ENCODE measurements at regions not wholly inside any gene's neighbourhood (a gene's known extent, or its start where the extent isn't known, plus 50 kb on each side); places are given as distances from the start of the nearest gene placed in this dataset.

- H3K4me1 ChIP-seq (ENCODE audit: insufficient read depth): 0 out of 2 replicates have a peak, but pooled peaks cover 4% of the 10 kb centered on the region
- Mint-ChIP-seq H3K9me3 (no peaks in the 10 kb centered on the region), H3K36me3 (ENCODE audit: low read depth) (no peaks in the 10 kb centered on the region), H3K27ac (no peak overlapping the region), H3K4me1 (no peaks in the 10 kb centered on the region; the same call in 2 of the 3 replicates), H3K4me3 (no peak overlapping the region), H3K27me3 (ENCODE audit: insufficient read depth, low read depth, poor library complexity) (no peaks in the 10 kb centered on the region)
- H3K27me3 ChIP-seq (ENCODE audit: insufficient read depth): no peaks in the 10 kb centered on the region
- DNase-seq (ENCODE audit: low spot score) (no peak), ATAC-seq (no peak)
- no peaks in the 10 kb centered on the region for H4K20me1 ChIP-seq (replicated peaks; ENCODE audit: insufficient read depth)
- H3K9me2 ChIP-seq (ENCODE audit: insufficient read depth): 0 out of 2 replicates have a peak, but pooled peaks cover 5% of the 10 kb centered on the region
- H3K36me3 ChIP-seq (ENCODE audit: insufficient read depth): no peaks in the 10 kb centered on the region
- no peak overlapping the region for H3K4me3 ChIP-seq
- no peak overlapping the region for H3K4me2 ChIP-seq
- H2AFZ ChIP-seq: no peak overlapping the region
- H3K27ac ChIP-seq (ENCODE audit: low read depth): no peak overlapping the region
- H3K79me2 ChIP-seq (replicated peaks; ENCODE audit: insufficient read depth): no peaks in the 10 kb centered on the region
- TF ChIP-seq ETS1 (IDR thresholded peaks at IDR 0.05) (no peak), EZH2phosphoT487 (IDR thresholded peaks at IDR 0.05; ENCODE audit: unreplicated experiment) (no peak), EZH2 (IDR thresholded peaks at IDR 0.05; ENCODE audit: low read depth, unreplicated experiment) (no peak), CREB1 (CRISPR knock-in tag; IDR thresholded peaks at IDR 0.05; ENCODE audit: low read depth) (no peak), JUNB (IDR thresholded peaks at IDR 0.05; ENCODE audit: unreplicated experiment) (no peak), STAT1 (IDR thresholded peaks at IDR 0.05; ENCODE audit: unreplicated experiment) (no peak), POLR2AphosphoS5 (IDR thresholded peaks at IDR 0.05; ENCODE audit: low read depth) (no peak), ZNF462 (CRISPR knock-in tag; IDR thresholded peaks at IDR 0.05) (no peak), CTCF (conservative IDR thresholded peaks at IDR 0.05; ENCODE audit: low read depth in 2 of 2) (no peak), ZNF114 (CRISPR knock-in tag; IDR thresholded peaks at IDR 0.05) (no peak), REST (IDR thresholded peaks at IDR 0.05; ENCODE audit: unreplicated experiment) (no peak), NANOG (IDR thresholded peaks at IDR 0.05; ENCODE audit: borderline replicate concordance) (no peak), ZNF331 (CRISPR knock-in tag; IDR thresholded peaks at IDR 0.05; ENCODE audit: low read depth) (no peak)
- H3F3A ChIP-seq (replicated peaks; ENCODE audit: low read depth): no peaks in the 10 kb centered on the region
Measured at GRCh38 chr10:65798133-65798532, 1127.7 kb upstream of the LRRTM3 start.
